Endothelial cell of umbilical vein (primary cell): ENCODE measurements at regions not wholly inside any gene's neighbourhood (a gene's known extent, or its start where the extent isn't known, plus 50 kb on each side); places are given as distances from the start of the nearest gene placed in this dataset.

Experiments
- BruUV-seq: library from RNA; stranded (reverse); fragments of 400-500 nt; replicated peaks from 2 replicates; lab custom pipeline; 2021; lab: Mats Ljungman, UMichigan
- CTCF ChIA-PET: fragments of 300-600, 350-600 bp; sonication (Branson Sonifier 250); formaldehyde crosslinking; loops from one replicate; lab custom pipeline; 2021; ENCODE audit warnings: antibody characterized with exemption, inconsistent platforms; lab: Charles Lee
- POLR2A ChIA-PET: fragments of 300-600, 350-600 bp; sonication (Branson Sonifier 250); formaldehyde crosslinking; loops from one replicate; lab custom pipeline; 2021; ENCODE audit warnings: antibody characterized with exemption, inconsistent platforms; lab: Charles Lee
- DNase-seq: peaks from one replicate; pipeline ENCODE4 v3.0.0-alpha.2; 2011; ENCODE audit warnings: low read depth, low spot score
- FAIRE-seq: peaks from 2 replicates; lab custom pipeline; 2011; peaks lifted over from hg19 to GRCh38; lab: Jason Lieb, UNC
- H2AFZ ChIP-seq: 2 replicates; pipeline ENCODE4 v1.6.0; 2012; ENCODE audit warnings: low read depth, low read length, control low read depth, inconsistent platforms
- H3K27ac ChIP-seq: 2 replicates; pipeline ENCODE4 v1.5.1; 2011; ENCODE audit warnings: low read depth, mild to moderate bottlenecking, control low read depth, low read length, moderate library complexity; ENCODE audit not compliant: insufficient read depth
- H3K27me3 ChIP-seq, 2 experiments: 2 replicates each; pipeline versions ENCODE4 v1.6.0 to v1.6.1; 2011; ENCODE audit warnings: low read length in 2 of 2, mixed read lengths in 1 of 2; ENCODE audit not compliant: control insufficient read depth in 2 of 2, insufficient read depth in 2 of 2
- H3K36me3 ChIP-seq, 2 experiments: 2 replicates in 1 of 2; 3 replicates in 1 of 2; pipeline ENCODE4 v1.5.1; 2011; ENCODE audit warnings: low read length in 2 of 2, mild to moderate bottlenecking in 1 of 2, moderate library complexity in 1 of 2; ENCODE audit not compliant: control insufficient read depth in 2 of 2, insufficient read depth in 2 of 2; ENCODE audit errors: extremely low read depth in 1 of 2
- H3K4me1 ChIP-seq: 3 replicates; pipeline ENCODE4 v1.5.1; 2011; ENCODE audit warnings: mild to moderate bottlenecking, low read length; ENCODE audit not compliant: control insufficient read depth, insufficient read depth; ENCODE audit errors: extremely low read depth
- H3K4me2 ChIP-seq: 2 replicates; pipeline ENCODE4 v1.6.1; 2011; ENCODE audit warnings: low read length, control low read depth, mixed read lengths; ENCODE audit not compliant: insufficient read depth
- H3K4me3 ChIP-seq, 3 experiments: fragments of 200-600 bp in 1 of 3; sonication (generic), shearing (Covaris generic) in 1 of 3; replicated peaks in 1 of 3; 2 replicates each; pipeline ENCODE4 v1.5.1; 2011 to 2016; ENCODE audit warnings: control low read depth in 3 of 3, low read length in 3 of 3, mild to moderate bottlenecking in 2 of 3, inconsistent platforms in 1 of 3, low read depth in 1 of 3, moderate library complexity in 1 of 3; ENCODE audit not compliant: insufficient read depth in 1 of 3
- H3K79me2 ChIP-seq: 2 replicates; pipeline ENCODE4 v1.6.0; 2012; ENCODE audit warnings: low read length, inconsistent platforms; ENCODE audit not compliant: control insufficient read depth, insufficient read depth
- H3K9ac ChIP-seq: replicated peaks from 2 replicates; pipeline ENCODE3; 2011; ENCODE audit warnings: low read length, control low read depth; ENCODE audit not compliant: insufficient read depth; ENCODE audit errors: extremely low read depth
- H3K9me1 ChIP-seq: replicated peaks from 3 replicates; pipeline ENCODE4 v1.6.0; 2011; ENCODE audit warnings: mild to moderate bottlenecking, low read length; ENCODE audit not compliant: control insufficient read depth, insufficient read depth; ENCODE audit errors: extremely low read depth
- H3K9me3 ChIP-seq: replicated peaks from 2 replicates; pipeline ENCODE4 v1.5.1; 2012; ENCODE audit warnings: low read length, inconsistent platforms; ENCODE audit not compliant: control insufficient read depth, insufficient read depth
- H4K20me1 ChIP-seq: replicated peaks from 2 replicates; pipeline ENCODE3; 2011; ENCODE audit warnings: mild to moderate bottlenecking, low read length; ENCODE audit not compliant: control insufficient read depth, insufficient read depth; ENCODE audit errors: extremely low read depth
- CTCF ChIP-seq, 2 donors: IDR thresholded peaks; 1 replicate in 1 of 2; 2 replicates in 1 of 2; pipeline ENCODE4 v1.5.1; 2011; ENCODE audit warnings: low read length in 2 of 2, mild to moderate bottlenecking in 2 of 2, moderate library complexity in 2 of 2, control low read depth in 1 of 2, inconsistent platforms in 1 of 2, low read depth in 1 of 2; ENCODE audit not compliant: insufficient read depth in 1 of 2; ENCODE audit errors: extremely low read depth in 1 of 2
- EZH2 ChIP-seq: IDR thresholded peaks from 2 replicates; pipeline ENCODE4 v1.6.1; 2012; ENCODE audit warnings: borderline replicate concordance, low read depth, mild to moderate bottlenecking, moderate library complexity, low read length, inconsistent platforms; ENCODE audit not compliant: severe bottlenecking
- FOS ChIP-seq: IDR thresholded peaks from 2 replicates; pipeline ENCODE4 v1.6.1; 2011; ENCODE audit warnings: mild to moderate bottlenecking, low read length, moderate library complexity, borderline replicate concordance; ENCODE audit not compliant: insufficient read depth
- GATA2 ChIP-seq: IDR thresholded peaks from 2 replicates; pipeline ENCODE4 v1.7.0; 2011; ENCODE audit warnings: low read depth, mild to moderate bottlenecking, moderate library complexity, mixed read lengths, low read length; ENCODE audit not compliant: insufficient read length, insufficient read depth
- JUN ChIP-seq: IDR thresholded peaks from 2 replicates; pipeline ENCODE4 v1.6.1; 2011; ENCODE audit warnings: borderline replicate concordance, low read depth; ENCODE audit not compliant: insufficient read length, insufficient read depth
- MYC ChIP-seq: IDR thresholded peaks from one replicate; pipeline ENCODE4 v1.6.1; 2011; ENCODE audit warnings: mild to moderate bottlenecking, low read depth, low read length
- POLR2A ChIP-seq: IDR thresholded peaks from 2 replicates; pipeline ENCODE4 v1.6.1; 2012; ENCODE audit warnings: low read depth, mild to moderate bottlenecking, control low read depth, low read length
- POLR2AphosphoS5 ChIP-seq: IDR thresholded peaks from 2 replicates; pipeline ENCODE4 v1.6.1; 2012; ENCODE audit warnings: low read depth, mild to moderate bottlenecking, control low read depth, low read length, moderate library complexity; ENCODE audit not compliant: insufficient read depth
- dilution Hi-C: fragments of 300-500 bp; cut with MboI; formaldehyde crosslinking; loops from one replicate; pipeline ENCODE4 v1.15.0; 2019; ENCODE audit warnings: low sequenced_read_pairs; ENCODE audit not compliant: extremely low pct_ligation_motif_present
- intact Hi-C: fragments of 100-400 bp; cut with micrococcal nuclease; formaldehyde crosslinking; loops from one replicate; pipeline ENCODE4 v1.10.0; 2022
- TF ChIP-seq, protein P1 (sequence below): IDR thresholded peaks from 2 replicates; pipeline ENCODE4 v1.6.1; 2011; ENCODE audit not compliant: insufficient read depth, insufficient read length

DNA sequence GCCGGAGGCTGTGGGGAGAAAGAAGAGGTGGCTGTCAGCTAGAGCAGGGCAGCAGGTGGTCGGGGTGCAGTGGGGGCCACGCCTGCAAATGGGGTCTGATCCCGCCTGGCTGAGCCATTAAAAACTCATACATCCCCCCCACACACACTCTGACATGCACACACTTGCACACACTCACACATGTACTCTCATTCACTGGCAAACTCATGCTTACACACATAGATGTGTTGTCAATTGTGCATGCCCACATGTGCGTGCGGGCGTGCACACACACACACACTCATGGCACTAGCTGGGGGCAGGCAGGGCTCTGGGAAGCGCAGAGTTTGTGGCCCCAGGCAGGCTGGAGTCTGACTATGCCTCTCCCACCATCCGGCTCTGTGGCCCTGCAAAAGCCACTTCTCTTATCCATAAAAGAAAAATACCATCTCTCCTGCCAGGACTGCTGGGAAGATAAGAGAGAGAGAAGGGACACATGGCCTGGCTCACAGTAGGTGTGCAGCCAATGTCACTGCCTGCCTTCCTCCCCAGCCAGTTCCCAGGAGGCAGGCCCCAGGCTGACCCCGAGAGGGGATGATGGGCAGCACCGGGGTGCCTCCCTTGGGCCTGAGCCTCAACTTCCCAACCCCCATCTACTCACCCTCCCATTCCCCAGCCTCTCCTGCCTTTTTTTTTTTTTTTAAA lies 163.5 kb upstream of the LINGO1 start:
- Histone ChIP-seq H3K36me3 (no peaks in the 10 kb centered on the region), H3K4me1 (no peaks in the 10 kb centered on the region), H3K9ac (no peak overlapping the region), H3K79me2 (no peaks in the 10 kb centered on the region), H3K9me3 (no peaks in the 10 kb centered on the region), H3K9me1 (no peaks in the 10 kb centered on the region), H3K27ac (no peak overlapping the region), H3K4me3 (no peak overlapping the region), H4K20me1 (no peaks in the 10 kb centered on the region), H3K27me3 (no peaks in the 10 kb centered on the region), H2AFZ (no peak overlapping the region), H3K4me2 (no peak overlapping the region)
- no peak for DNase-seq
- intact Hi-C loops (no loop called here), dilution Hi-C loops (no loop called here)
- FAIRE-seq: no peak
- no TSS peak for BruUV-seq
- CTCF ChIA-PET: interaction anchor here (0.7 to 1.8 kb wide), 2 partner anchors 12 to 919 kb away, joined by 3 to 6 read pairs; no protein-coding TSS in a partner anchor
- POLR2A ChIA-PET: no interaction called here
- no peak for TF ChIP-seq FOS
- no peak for TF ChIP-seq MYC
- no peak for TF ChIP-seq JUN
- no peak for TF ChIP-seq EZH2
- TF ChIP-seq CTCF (IDR thresholded peaks at IDR 0.05; ENCODE audit: extremely low read depth in 1 of 2, insufficient read depth in 1 of 2, low read depth in 1 of 2, low read length in 2 of 2): no peak
- no peak for TF ChIP-seq POLR2A
- TF ChIP-seq POLR2AphosphoS5: no peak
- no peak for TF ChIP-seq GATA2
- TF ChIP-seq, protein P1, sequence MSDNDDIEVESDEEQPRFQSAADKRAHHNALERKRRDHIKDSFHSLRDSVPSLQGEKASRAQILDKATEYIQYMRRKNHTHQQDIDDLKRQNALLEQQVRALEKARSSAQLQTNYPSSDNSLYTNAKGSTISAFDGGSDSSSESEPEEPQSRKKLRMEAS: no peak
